GM21529 (cell line): ENCODE measurements at regions not wholly inside any gene's neighbourhood (a gene's known extent, or its start where the extent isn't known, plus 50 kb on each side); places are given as distances from the start of the nearest gene placed in this dataset.

Source experiments
- ATAC-seq: cut with Tn5 transposase; IDR thresholded peaks from one replicate; pipeline ENCODE4 v1.9.1; 2021; ENCODE audit not compliant: unreplicated experiment

DNA sequence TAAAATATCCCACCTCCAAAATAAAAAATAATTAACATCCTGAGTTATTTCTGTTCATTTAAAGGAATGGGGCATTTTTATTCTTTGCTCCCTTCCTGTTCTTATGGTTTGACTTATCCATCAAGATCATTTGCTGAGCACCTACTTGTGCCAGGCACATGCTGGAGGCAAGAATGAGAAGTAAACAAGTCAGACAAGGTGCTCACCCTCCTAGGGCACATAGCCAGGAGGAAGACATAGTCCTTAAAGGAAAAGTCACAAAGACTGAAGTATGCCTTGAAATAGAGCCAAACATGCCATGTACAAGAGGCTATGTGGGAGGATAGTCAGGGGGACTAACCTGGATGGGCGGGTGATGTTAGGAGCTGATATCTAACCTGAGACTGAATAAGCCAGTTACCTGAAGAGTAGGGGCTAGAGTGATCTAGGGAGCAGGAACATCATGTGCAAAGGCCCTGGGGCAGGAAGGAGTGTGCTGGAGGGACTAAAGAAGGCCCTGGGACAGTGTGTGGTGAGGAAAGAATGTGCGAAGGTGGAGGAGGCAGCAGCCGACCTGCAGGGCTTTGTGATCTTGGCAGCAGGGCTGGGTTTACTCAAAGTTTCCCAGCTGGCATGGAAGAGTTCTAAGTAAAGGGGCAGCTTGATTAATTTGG lies 233.5 kb downstream of the MATN1 start:
- no peak for ATAC-seq

DNA sequence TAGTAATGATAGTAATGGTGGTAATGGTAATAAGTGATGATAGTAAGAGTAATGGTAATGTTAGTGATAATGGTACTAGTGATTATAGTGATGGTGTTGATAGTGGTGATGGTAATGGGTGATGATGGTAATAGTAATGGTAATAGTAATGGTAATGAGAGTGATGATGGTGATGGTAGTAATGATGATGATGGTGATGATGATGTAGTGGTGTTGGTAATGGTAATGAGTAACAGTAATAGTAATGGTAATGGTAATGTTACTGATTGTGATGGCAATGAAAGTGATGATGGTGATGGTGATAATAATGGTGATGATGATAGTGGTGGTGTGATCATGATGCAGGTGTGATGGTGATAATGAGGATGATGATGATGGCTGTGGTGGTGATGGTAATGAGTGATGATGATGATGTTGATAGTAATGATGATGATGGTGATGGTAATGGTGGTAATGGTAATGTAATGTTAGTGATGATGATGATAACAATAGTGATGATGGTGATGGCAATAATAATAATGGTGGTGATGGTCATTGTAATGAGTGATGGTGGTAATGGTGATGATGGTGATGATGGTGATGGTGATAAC lies 235.0 kb downstream of the MATN1 start:
- no peak for ATAC-seq

DNA sequence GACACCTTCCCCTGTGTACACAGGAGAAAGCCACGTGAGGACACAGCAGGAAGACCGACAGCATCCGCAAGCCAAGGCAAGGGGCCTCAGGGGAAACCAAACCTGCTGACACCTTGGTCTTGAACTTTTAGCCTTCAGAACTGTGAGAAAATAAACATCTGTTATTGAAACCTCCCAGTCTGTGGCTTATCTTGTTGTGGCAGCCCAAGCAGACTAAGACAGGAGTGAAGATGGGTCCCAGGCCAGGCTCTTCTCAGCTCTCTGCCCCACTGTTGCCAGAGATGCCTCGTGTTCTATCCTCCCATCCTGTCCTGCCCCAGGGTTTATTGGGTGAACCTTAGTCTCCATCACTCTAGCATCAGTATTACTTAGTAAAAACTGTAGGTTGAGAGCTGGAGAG lies 236.3 kb downstream of the MATN1 start:
- ATAC-seq, result no peak

DNA sequence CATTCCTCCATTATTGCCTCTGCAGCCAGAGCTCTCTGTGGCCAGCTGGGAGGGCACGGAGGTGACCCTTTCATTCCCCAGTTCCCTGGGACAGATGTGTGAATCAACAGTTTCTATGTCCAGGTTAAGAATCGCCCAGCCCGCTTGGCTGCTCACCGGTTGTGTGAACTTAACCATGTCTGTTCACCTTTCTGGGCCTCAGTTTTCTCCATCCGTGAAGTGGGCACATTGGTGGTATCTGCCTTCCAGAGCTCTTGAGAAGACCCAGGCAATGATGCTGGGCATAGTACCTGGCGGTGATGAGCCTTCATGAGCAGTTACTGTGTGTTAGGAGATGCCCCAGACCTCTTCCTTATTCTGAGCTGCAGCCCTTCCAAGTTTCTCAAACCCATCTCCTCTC lies 238.3 kb downstream of the MATN1 start:
- no peak for ATAC-seq

DNA sequence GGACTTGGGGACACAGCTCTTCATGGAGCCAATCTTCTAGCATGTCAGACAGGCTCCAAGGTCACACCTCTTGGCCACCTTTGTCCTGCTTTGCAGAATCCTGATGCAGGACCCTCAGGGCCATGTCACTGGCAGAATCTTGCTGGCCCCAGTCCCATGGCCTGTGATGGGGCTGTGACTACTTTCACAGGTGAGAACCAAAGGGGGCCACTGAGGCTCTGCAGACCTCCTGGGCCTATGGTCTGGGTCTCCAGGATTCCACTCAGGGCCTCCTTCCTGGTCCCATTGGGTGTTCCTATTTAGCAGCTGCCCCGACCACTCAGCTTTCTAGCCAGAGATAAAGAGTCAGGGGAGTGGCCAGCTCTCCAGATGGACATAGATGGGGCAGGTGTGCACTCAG lies 238.7 kb downstream of the MATN1 start:
- no peak for ATAC-seq

DNA sequence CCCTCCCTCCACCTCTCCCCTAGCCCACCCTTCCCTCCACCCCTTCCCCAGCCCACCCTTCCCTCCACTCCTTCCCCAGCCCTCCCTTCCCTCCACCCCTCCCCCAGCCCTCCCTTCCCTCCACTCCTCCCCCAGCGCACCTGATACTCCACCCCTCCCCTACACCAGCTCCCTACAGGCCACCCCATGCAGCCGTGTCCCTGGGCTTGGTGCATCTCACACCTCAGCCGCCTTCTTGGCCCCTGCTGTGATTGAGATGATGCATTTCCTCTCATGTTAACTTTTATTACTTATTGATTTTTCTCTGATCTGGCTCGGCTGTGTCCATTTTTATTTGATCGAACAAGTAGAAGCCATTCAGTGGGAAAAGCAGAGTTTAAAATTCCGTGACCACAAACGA lies 243.8 kb downstream of the MATN1 start:
- no peak for ATAC-seq

DNA sequence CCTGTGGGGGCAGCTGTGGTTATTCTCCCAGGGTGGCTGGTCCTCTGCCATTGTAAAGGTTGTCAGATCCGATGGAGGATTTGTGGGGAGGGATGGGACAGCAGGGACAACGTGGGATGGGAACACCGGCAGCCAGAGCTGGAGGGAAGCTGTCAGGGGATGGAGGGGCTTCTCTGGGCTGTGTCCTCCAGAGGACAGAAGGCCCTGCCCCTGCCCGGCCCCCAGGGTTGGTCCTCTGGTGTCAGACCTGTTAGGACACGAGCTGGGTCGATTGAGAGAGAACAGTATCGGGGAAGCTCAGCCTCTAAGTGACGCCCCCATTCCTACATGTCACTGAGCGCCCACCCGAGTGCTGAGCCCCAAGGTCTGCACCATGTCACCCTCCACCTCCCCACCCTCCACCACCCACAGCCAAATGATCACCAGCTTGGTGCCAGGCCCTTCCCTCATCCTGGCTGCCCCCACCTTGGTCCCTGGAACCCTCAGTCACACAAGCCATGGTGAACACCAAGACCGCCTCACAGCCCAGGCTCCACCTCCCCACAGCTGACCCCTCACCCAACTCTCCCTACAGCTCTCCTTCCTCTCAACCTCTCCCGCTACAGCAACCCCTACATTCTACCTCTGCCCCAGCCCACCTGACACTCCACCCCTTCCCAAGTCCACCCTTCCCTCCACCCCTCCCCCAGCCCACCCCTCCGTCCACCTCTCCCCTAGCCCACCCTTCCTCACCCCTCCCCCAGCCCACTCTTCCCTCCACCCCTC lies 244.4 kb downstream of the MATN1 start:
- ATAC-seq, result no peak

DNA sequence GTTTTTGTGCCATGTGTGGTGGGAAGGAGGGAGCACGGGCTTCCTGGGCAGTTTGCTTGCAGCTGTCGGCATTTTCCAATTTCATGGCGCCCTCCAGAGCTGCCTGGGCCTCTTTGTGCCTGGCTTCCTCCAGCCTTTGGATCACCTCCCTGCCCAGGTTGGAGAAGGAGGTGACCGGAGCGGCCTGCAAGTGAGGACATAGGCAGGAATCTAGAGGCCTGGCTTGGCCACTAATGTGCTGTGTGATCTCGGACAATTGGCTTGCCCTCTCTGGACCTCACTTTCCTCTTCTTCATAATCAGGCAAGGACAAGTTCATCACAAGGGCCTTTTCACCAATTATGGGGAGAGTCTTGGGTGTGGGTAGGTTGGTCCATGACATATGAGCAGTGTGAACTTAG lies 245.1 kb downstream of the MATN1 start:
- ATAC-seq, result no peak

DNA sequence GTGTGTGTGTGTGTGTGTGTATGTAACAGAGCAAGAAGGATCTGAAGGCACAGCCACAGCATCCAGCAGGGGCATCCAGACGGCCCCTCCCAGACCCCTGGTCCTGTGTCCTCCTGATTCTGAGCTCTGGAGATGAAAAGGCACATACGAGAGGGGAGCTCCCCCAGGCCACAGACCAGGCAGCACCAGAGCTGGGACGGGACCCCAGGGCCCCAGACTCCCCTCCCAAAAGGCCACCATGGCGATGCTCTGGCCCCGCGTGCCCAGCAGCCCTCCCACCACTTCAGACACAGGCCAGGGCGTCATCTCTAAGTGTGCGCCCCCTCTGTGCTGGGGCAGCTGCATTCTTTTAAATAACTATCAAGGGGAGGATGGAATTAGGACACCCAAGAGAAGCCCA lies 245.8 kb downstream of the MATN1 start:
- no peak for ATAC-seq

DNA sequence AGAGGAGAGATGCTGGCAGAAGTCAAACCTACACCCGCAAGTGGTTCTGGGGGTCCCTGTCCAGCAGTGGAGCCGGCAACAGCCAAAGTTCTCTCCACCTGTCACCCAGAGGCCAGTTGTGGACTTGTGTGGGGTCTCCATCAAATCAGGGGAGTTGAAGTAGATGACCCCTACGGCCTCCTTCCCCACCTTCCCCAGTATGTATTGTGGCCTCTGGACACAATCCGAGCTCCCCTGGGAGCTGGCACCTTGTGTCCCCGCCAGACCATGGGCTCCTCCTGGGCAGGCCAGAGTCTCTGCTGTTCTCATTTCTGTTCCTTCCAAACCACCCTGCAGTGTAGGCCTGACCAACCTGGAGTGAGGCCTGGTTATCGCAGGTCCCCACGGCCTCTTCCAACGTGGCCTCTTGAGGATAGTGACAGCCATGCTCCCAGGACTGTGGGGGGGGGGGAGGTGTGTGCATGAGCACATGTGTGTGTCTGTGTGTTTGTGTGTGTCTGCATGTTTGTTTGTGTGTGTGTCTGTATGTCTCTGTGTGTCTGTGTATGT lies 246.4 kb downstream of the MATN1 start:
- no peak for ATAC-seq

DNA sequence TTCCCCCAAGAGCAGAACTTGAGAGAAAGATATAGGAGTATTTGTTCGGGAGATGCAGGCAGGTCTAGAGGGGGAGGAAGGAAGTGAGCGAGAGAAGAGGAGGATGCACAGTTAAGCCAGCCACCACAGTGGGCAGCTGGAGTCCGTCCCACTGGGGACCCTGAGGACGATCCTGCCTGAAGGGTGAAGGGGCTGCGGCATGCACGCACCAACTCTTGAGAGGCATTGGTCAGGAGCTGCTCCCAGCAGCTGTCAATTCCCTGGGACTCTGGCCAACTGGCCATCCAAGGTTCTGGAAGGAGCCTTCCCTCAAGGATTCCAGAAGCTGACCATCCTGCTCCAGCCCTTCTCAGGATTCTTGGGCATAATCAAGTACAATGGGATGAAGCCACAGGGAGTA lies 246.9 kb downstream of the MATN1 start:
- ATAC-seq, result no peak

DNA sequence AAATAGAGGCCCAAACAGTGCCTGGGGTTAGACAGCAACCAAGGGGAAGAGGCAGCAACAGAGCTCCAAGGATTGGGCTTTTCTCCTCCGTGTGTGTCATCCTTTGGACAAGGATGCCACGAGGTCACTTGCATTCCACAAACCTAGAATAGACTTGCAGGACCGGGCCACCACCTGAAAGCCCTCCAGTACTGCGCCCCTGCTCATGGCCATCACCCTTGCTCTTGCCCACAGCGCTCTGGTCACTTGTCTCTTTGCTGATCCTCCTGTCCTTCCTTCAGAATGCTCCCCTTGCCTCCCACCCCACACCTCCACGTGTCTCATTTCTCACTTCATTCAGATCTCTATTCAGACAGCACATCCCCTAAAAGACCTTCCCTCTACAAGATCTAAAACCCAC lies 247.4 kb downstream of the MATN1 start:
- no peak for ATAC-seq

DNA sequence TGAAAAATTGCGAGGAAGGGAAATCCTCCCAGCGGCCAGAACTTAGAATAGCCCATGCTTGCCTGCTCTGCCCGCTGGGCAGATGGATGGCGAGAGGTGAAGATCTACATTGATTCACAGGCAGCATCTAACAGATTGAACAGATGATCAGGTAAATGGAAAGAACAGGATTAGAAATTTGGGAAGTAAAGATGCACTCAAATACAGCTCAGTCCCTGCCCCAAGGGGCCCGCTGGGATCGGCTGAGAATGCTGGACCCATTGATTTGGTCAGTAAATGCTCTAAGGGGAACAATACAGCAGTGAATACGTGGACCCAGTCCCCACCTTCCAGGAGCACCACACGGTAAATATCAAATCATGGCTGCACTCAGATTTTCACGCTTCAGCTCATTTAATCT lies 248.2 kb downstream of the MATN1 start:
- ATAC-seq, result no peak

DNA sequence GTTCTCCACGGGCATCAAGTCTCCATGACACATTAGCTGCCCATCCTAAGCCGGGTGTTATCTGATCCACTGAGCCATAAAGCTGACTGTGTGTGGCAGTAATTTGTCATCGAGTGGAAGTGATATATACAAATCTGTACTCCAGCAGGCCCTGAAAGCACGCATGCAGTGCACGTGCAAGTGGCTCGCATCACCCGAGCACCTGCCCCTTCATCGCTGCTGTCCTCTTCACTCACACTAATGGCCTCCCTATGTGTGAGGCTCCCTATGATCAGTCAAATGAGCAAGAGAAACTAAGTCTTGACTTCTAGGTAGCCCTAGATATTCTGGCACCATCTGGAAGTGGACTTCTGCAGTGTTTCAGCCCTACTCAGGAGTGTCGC lies 248.6 kb downstream of the MATN1 start:
- ATAC-seq, result no peak

DNA sequence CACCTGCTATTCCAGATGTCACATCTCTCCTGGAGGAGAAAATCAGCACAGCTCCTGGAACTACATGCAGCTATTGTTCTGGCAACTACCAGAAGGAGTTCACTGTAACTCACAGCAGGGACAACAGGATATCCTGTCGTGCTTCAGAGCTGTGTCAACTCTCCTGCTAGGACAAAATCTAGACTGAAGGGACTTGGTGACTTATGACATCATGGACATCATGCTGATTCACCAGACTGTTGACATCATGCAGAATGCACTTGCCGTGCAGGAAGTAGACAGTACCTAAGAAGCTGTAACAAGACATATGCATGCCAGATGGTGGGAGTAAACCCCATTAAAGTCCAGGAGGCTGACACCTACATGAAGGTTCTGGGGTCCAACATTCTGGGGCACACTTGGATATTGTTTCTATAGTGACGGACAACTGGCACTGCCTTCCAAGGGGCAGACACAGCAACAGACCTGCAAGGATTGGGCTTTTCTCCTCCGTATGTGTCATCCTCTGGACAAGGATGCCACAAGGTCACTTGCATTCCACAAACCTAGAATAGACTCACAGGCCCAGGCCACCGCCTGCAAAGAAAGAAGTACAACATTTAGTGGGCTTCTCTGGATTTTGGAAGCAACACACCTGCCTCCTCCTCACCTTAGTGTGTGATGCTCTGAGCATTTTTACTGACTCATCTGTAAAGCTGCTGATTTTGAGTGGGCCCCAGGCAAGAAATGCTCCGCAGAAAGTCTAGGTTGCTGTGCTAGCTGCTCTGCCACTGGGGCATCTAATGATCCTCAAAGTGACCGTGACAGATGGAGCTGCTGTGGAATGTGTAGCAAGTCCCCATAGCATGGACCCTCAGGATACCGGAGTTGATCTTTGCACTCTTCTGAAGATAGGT lies 249.2 kb downstream of the MATN1 start:
- ATAC-seq, result no peak

DNA sequence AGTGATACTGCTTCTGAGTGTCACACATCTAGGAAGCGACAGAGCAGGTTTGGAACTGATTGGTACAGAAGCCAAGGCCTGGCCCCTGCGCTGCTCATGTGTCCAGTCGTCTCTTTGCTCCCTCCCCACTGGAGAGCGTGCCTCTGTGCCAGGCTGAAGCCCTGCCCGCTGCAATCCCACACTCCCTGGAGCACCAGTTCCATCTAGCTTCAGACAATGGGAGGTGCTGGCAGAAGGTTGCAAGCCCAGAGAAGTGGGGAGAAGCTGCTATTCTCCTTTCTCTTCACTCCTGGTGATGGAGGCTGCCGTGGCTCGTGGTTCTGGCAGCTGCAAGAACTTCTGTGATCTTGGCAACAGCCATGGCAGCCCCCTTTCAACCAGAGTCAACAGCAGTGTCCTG lies 250.9 kb downstream of the MATN1 start:
- ATAC-seq, result no peak

DNA sequence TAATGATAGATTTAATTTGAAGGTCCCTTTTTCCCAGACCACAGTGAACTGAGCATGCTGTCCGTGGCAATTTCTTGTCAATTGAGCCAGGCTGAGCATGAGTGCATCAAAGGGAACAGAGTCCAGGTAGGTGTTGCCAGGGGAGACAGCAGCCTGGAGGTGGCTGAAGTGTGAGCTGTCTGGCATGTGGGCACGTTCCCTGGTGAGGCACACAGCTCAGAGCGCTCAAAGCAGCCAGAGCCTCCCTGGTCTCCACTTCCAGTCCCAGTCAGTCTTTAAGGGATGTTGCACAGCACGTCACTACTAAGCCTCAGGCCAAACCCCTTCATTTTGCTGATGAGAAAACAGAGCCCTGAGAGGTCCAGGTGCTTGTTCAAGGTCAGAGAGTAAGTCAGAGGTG lies 251.4 kb downstream of the MATN1 start:
- no peak for ATAC-seq

DNA sequence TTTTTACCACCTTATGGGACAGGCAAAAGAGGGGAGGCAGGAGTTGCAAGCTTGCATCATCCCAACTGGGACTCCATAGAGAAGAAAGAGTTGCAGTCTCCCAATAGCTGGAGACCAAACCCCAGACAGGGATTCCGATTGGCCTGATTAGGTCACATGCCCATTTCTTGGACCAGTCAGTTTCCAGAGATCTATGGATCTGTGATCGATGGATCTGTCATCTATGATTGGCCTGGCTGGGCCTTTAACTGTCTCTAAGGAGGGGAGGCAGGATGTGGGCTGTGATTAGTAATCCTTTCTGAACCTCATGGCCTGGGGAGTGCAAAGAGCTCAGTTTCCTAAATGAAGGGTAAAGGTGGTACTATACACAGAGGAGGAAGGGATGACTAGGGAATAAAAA lies 252.1 kb downstream of the MATN1 start:
- ATAC-seq, result no peak

DNA sequence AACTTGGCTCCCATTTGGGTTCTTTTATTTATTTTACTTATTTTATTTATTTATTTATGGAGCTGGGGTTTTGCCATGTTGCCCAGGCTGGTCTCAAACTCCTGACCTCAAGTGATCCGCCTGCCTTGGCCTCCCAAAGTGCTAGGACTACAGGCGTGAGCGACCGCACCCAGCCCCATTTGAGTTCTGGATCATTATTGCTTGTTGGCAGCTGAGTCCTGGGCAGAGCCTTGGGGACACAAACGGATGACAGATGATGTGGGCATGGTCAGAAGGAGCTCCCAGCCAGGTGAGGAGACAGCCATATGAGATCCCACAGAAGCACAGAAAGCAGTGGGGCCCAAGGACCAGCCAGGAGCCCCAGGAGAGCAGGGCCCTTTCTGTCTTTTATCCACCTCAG lies 254.0 kb downstream of the MATN1 start:
- no peak for ATAC-seq

DNA sequence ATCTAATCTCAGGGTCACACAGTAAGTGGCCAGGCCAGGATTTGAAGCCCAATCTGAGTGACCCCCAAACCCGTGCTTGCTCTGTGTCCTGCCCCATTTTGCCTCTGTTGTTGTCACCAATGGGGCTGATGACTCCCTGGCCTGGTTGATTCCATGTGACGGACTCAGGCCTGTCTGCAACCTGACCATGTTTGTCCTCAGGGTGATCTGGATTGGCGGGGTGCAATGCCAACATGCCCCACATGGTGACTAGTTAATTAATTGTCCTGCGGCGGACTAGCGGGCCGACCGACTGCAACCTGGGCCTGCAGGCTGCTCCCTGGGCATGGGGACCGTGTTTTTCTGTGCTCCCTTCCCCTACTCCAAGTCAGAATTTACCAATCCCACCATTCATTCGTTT lies 256.3 kb downstream of the MATN1 start:
- ATAC-seq, result no peak

DNA sequence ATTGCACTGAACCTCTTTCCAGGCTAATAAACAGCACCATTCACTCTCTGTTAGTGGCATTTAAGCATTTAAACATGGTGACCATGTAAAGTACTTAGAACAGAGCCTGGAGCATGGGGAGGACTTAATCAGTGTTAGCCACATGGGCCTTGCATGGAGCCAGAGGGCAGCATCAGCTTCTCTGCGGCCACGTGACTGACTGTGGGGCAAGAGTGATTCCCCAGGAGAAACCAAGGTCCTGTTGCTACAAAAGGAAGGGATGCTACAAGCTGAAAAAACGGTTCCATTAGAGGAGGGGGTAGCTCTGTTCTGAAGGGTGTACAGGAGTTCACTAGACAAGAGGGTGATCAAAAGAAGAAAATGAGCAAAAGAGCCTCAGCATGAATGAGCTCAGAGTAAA lies 256.8 kb downstream of the MATN1 start:
- ATAC-seq, result no peak
